Mesothelial cell of epicardium (in vitro differentiated cells): ENCODE measurements at regions not wholly inside any gene's neighbourhood (a gene's known extent, or its start where the extent isn't known, plus 50 kb on each side); places are given as distances from the start of the nearest gene placed in this dataset.

ENCODE experiments used
- DNase-seq, 2 experiments: peaks; one replicate each; pipeline ENCODE4 v3.0.0; 2021; ENCODE audit warnings: low spot score in 2 of 2; ENCODE audit not compliant: unreplicated experiment in 2 of 2
- H3K27ac Mint-ChIP-seq: 2 replicates; pipeline ENCODE4 v1.8.0; 2021; ENCODE audit warnings: mixed read lengths
- H3K27me3 Mint-ChIP-seq: 2 replicates; pipeline ENCODE4 v1.8.0; 2021; ENCODE audit warnings: low read depth, mixed read lengths
- H3K36me3 Mint-ChIP-seq: 2 replicates; pipeline ENCODE4 v1.8.0; 2021; ENCODE audit warnings: mixed read lengths
- H3K4me1 Mint-ChIP-seq: 2 replicates; pipeline ENCODE4 v1.8.0; 2021; ENCODE audit warnings: mixed read lengths
- H3K4me3 Mint-ChIP-seq: 2 replicates; pipeline ENCODE4 v1.8.0; 2021; ENCODE audit warnings: mild to moderate bottlenecking, moderate library complexity, mixed read lengths
- H3K9me3 Mint-ChIP-seq: 2 replicates; pipeline ENCODE4 v1.8.0; 2021; ENCODE audit warnings: mixed read lengths
- TF ChIP-seq, protein P1 (sequence below): fragments of 200-600 bp; sonication (generic); IDR thresholded peaks from one replicate; pipeline ENCODE4 v1.5.0; 2021; ENCODE audit warnings: antibody characterized with exemption; ENCODE audit not compliant: unreplicated experiment

GRCh38 chr12:103011974-103012763 is 54.7 kb downstream of the ASCL1 start:
- Mint-ChIP-seq H3K36me3 (no peaks in the 10 kb centered on the region), H3K27ac (no peak overlapping the region), H3K27me3 (peaks cover 14% of the 10 kb centered on the region), H3K4me1 (no peaks in the 10 kb centered on the region), H3K9me3 (no peaks in the 10 kb centered on the region), H3K4me3 (no peak overlapping the region)
- DNase-seq, result no peak
- TF ChIP-seq, protein P1, sequence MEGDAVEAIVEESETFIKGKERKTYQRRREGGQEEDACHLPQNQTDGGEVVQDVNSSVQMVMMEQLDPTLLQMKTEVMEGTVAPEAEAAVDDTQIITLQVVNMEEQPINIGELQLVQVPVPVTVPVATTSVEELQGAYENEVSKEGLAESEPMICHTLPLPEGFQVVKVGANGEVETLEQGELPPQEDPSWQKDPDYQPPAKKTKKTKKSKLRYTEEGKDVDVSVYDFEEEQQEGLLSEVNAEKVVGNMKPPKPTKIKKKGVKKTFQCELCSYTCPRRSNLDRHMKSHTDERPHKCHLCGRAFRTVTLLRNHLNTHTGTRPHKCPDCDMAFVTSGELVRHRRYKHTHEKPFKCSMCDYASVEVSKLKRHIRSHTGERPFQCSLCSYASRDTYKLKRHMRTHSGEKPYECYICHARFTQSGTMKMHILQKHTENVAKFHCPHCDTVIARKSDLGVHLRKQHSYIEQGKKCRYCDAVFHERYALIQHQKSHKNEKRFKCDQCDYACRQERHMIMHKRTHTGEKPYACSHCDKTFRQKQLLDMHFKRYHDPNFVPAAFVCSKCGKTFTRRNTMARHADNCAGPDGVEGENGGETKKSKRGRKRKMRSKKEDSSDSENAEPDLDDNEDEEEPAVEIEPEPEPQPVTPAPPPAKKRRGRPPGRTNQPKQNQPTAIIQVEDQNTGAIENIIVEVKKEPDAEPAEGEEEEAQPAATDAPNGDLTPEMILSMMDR, result no peak

DNA sequence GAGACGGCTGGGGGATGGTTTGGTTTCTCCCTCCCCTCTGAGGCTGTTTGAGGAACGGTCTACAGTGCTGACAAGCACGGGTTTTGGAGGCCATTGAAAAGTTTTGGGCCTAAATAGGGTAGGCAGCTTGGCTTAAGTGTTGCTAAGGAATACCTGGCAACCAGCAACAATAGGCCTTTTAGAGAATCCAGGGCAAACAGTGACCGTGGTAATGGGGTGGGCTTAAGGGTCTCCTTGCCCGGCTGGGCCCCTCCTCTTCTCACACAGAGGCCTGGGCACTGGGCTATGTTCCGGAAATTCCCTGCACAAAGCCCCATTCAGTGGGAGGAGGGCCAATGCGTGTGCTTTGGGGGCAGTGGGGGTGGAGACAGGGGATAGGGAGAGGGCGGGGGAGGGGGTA is 55.4 kb downstream of the ASCL1 start:
- no peak for DNase-seq
- Mint-ChIP-seq H3K4me3 (no peak overlapping the region), H3K36me3 (no peaks in the 10 kb centered on the region), H3K4me1 (no peaks in the 10 kb centered on the region), H3K27me3 (peaks cover 14% of the 10 kb centered on the region), H3K9me3 (no peaks in the 10 kb centered on the region), H3K27ac (no peak overlapping the region)
- TF ChIP-seq, protein P1, result no peak

DNA sequence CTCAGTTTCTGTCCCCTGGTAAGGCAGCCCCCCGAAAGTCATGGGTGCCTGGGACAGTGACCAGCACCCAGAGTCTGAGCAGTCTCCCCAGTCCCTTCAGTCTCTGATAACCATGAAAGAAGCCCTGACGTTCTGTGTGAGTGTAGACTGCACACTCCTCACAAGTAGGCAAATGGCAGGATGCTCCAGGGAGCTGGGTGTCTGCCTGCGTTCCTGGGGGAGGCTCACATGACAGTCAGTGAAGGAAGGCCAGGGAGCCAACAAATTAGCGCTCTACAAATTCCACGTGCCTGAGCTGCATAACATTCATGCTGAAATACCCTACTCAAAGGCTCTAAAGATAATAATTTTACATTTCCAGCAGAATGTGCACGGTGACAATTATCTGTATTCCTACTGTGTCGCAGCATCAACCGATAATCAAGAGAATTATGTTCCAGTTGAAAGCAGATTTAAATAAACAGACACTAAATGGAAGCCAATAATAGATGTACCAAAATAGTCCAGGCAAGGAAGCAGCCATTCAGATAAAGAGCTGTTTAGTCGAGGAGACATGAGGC is 56.3 kb downstream of the ASCL1 start:
- no peaks in the 10 kb centered on the region for H3K4me1 Mint-ChIP-seq
- H3K4me3 Mint-ChIP-seq, result no peak overlapping the region
- no peaks in the 10 kb centered on the region for H3K36me3 Mint-ChIP-seq
- TF ChIP-seq, protein P1, result no peak
- no peak for DNase-seq
- H3K27me3 Mint-ChIP-seq, result peaks cover 12% of the 10 kb centered on the region
- no peak overlapping the region for H3K27ac Mint-ChIP-seq
- no peaks in the 10 kb centered on the region for H3K9me3 Mint-ChIP-seq

DNA sequence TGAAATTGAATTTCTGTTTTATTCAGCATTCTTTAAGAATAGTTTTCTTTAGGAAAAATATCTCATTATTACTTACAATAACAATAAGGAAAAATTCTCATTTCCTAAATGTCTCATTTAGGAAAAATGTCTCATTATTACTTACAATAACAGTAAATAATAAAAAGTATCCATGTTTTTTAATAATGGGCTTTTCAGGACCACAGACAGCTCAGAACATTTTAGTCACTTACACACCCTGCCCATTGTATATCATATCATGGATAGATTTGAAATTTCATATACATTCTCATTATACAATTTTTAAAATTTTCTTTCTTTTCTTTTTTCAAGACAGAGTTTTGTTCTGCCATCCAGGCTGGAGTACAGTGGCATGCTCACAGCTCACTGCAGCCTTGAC is 58.9 kb downstream of the ASCL1 start:
- H3K36me3 Mint-ChIP-seq, result no peaks in the 10 kb centered on the region
- DNase-seq, result no peak
- peaks cover 12% of the 10 kb centered on the region for H3K27me3 Mint-ChIP-seq
- H3K4me1 Mint-ChIP-seq, result no peaks in the 10 kb centered on the region
- no peak overlapping the region for H3K4me3 Mint-ChIP-seq
- H3K27ac Mint-ChIP-seq, result no peak overlapping the region
- TF ChIP-seq, protein P1, result no peak
- H3K9me3 Mint-ChIP-seq, result no peaks in the 10 kb centered on the region

- peaks cover 7% of the 10 kb centered on the region for H3K27me3 Mint-ChIP-seq
- DNase-seq, result no peak
- H3K36me3 Mint-ChIP-seq, result no peaks in the 10 kb centered on the region
- H3K9me3 Mint-ChIP-seq, result no peaks in the 10 kb centered on the region
- no peak overlapping the region for H3K4me3 Mint-ChIP-seq
- H3K4me1 Mint-ChIP-seq, result no peaks in the 10 kb centered on the region
- TF ChIP-seq, protein P1, result no peak
- H3K27ac Mint-ChIP-seq, result no peak overlapping the region
Observed at GRCh38 chr12:103020839-103021238, 63.4 kb downstream of the ASCL1 start.
